ENCODE measurements at regions not wholly inside any gene's neighbourhood (a gene's known extent, or its start where the extent isn't known, plus 50 kb on each side); places are given as distances from the start of the nearest gene placed in this dataset.
"Not testable (repeated sequence)": the region's sequence is repeated elsewhere in the genome, so short reads cannot be mapped to it uniquely, and the experiment has no call there.

DNA sequence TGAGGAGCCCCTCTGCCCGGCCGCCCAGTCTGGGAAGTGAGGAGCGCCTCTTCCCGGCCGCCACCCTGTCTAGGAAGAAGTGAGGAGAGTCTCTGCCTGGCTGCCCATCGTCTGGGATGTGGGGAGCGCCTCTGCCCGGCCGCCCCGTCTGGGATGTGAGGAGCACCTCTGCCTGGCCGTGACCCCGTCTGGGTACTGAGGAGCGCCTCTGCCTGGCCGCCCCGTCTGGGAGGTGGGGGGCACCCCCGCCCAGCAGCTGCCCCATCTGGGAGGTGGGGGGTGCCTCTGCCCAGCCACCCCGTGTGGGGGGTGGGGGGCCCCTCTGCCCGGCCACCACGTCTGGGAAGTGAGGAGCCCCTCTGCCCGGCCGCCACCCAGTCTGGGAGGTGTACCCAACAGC, 293.9 kb downstream of the SI start:
- in situ Hi-C loops (cut with HindIII; ENCODE audit: low pct_unique_long_range_greater_than_20kb, low sequenced_read_pairs); DNase-seq (ENCODE audit: low read depth): not testable (repeated sequence)

DNA sequence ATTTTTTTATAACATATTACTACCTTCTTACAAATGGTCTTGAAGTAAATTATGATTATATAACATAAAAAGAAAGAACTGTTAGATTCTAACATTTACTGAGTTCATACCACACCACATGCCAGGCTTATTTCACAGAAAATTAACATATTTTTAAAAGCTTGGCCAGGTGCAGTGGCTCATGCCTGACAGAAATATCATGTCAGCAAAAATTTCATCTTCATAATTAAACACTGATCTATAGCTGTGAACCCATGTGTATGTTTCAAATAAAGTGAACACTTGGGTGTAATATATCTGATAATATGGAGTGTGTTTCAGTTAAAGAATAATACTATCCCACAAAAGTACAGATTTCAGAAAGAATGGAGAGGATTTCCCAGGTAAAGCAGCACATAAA, 296.5 kb downstream of the SI start:
- in situ Hi-C loops (cut with HindIII; ENCODE audit: low pct_unique_long_range_greater_than_20kb, low sequenced_read_pairs): no loop called here

DNA sequence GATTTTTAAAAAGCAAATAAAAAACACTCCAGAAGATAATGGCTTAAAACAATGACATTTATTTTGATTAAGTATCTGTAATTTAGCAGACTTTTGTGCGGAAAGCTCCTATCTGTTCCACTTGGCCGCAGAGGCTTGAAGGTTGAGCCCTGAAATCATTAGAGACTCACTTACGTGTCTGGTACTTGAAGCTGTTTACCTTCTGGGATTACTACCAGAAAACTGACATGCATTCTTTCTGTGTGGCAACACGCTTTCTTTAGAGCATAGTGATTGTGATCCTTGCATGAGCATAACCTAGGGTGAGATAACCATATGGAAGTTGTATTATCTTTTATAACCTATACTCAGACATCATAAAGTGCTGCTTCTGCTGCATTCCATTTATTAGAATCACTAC, 298.5 kb downstream of the SI start:
- DNase-seq (ENCODE audit: low read depth): no peak
- in situ Hi-C loops (cut with HindIII; ENCODE audit: low pct_unique_long_range_greater_than_20kb, low sequenced_read_pairs): no loop called here

More for the DNA sequence above, 296.5 kb downstream of the SI start:
- DNase-seq (ENCODE audit: low read depth): no peak

DNA sequence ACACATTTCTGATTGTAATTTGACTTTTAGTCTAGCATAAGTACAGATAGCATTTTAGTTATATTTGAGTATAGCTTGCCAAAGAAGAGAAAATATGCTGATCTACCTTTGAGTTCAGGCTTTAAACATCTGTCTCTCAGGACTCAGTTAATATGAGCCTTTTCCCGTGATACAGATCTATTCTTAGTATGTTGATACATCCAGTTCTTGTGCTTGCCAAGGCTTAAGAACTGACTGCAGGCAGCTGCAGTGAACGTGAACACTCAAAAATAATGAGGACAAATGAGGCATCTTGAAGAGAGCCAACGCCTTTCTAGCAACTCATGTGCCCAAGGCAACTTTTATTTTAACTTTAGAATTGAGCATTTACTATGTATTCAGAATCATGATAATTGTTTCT, 325.5 kb downstream of the SI start:
- in situ Hi-C loops (cut with HindIII; ENCODE audit: low pct_unique_long_range_greater_than_20kb, low sequenced_read_pairs): no loop called here

DNA sequence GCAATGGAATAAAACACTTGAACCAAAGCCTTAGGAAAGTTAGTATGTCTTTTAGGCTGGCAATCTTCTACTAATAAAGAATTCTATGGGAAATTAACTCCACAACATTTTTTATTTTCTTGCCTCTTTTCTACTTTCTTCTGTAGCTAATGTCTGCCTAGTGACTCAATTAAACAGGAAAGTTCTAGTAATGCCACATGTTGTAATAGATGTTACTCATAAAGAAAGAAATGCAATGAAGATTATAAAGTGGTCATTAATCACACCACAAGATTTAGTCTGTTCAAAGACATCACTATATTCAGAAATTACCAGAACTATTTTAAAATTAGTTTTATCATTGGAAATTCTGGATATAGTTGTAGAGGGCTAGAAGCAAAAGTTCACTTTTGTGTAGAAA, 329.7 kb downstream of the SI start:
- no peak for DNase-seq (ENCODE audit: low read depth)
- in situ Hi-C loops (cut with HindIII; ENCODE audit: low pct_unique_long_range_greater_than_20kb, low sequenced_read_pairs): no loop called here

More for the DNA sequence above, 325.5 kb downstream of the SI start:
- DNase-seq (ENCODE audit: low read depth): no peak

DNA sequence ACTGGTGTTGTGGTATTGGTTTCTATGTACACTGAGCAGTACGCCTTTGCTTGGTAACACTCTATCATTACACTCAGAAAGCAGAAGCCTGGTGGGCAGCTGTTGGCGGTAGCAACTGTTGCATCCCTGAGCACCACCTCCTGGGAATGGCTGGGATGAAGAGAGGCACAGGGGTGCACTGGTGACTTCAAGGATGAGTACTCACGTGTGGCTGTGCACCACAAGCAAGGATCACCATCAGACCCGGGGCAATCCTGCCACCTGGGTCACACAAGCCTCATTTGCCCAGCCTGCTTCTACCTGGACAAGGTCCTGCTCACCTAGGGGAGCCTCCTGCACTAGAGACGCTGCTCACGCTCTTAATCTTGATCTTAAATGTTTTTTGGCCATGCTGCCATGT, 336.4 kb downstream of the SI start:
- DNase-seq (ENCODE audit: low read depth): no peak
- in situ Hi-C loops (cut with HindIII; ENCODE audit: low pct_unique_long_range_greater_than_20kb, low sequenced_read_pairs): no loop called here

DNA sequence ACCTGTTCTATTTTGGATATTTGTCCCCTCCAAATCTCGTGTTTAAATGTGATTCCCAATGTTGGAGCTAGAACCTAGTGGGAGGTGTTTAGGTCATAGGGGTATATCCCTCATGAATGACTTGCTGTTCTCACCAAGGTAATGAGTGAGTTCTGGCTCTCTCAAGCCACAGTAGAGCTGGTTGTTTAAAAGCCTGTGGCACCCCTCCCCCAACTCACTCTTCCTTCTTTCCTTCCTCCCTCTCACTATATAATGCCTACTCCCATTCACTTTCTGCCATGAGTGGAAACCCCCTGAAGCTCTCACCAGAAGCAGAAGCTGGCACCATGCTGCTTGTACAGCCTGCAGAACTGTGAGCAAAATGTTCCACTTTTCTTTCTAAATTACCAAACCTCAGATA, 341.1 kb downstream of the SI start:
- in situ Hi-C loops (cut with HindIII; ENCODE audit: low pct_unique_long_range_greater_than_20kb, low sequenced_read_pairs): no loop called here
- DNase-seq (ENCODE audit: low read depth): no peak

DNA sequence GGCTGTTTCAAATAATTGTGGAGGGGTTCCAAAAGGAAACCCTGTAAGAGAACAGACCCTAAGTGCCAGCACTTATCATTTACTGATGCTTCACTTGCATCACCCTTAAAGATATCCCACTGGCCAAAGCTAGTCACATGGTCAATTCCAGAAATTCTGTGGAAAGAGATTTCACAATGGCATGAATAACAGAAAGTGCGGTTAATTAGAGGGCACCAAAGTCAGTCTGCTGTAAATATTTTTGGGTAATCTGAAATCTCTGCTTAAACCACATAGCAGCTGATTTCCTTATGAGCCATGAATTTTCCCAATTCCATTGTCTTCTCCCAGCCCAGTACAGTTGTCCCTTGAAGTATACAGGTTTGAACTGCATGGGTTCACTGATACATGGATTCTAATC, 346.1 kb downstream of the SI start:
- in situ Hi-C loops (cut with HindIII; ENCODE audit: low pct_unique_long_range_greater_than_20kb, low sequenced_read_pairs): no loop called here
- DNase-seq (ENCODE audit: low read depth): no peak

DNA sequence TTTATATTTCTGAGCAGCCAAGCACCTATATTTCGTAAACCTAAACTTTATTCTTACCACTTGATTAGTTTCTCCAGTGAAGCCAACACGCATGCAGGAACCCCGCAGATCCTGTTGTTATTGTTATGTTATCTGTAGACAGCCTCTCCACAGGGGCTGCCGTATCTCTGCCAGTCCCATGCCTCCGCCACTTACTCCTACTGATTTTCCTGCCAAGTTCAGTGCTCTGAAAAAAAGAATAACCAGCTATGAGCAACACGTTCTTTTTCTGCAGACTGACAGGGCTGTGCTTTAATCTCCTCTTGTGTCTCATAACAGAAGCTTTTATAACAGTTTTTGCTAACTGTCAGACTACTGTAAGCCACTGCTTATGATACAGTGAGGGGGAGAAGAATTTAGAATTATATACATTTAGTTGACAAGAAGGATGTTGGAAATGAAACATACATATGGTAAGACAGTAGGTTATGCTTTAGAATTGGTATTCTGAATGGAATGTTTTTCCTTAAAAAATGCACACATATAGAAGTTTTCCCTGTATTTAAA, 347.4 kb downstream of the SI start:
- no peak for DNase-seq (ENCODE audit: low read depth)
- in situ Hi-C loops (cut with HindIII; ENCODE audit: low pct_unique_long_range_greater_than_20kb, low sequenced_read_pairs): no loop called here

DNA sequence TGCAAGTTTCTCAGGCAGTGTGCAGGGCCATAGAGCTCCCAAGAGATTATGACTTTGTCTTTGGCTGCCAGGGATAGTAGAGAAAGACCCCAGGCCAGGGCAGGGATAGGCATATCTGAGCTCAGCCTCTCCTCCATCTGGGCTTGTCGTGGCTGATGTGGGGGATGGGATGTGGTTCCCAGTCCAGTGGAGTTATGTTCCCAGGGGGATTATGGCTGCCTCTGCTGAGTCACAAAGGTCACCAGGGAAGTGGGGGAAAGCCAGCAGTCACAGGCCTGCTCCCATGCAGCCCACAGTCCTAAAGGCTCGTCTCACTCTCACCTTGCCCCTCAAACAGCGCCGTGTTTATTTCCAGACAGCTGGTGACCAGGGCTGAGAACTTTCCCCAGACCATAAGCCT, 354.9 kb downstream of the SI start:
- DNase-seq (ENCODE audit: low read depth): no peak
- in situ Hi-C loops (cut with HindIII; ENCODE audit: low pct_unique_long_range_greater_than_20kb, low sequenced_read_pairs): no loop called here

DNA sequence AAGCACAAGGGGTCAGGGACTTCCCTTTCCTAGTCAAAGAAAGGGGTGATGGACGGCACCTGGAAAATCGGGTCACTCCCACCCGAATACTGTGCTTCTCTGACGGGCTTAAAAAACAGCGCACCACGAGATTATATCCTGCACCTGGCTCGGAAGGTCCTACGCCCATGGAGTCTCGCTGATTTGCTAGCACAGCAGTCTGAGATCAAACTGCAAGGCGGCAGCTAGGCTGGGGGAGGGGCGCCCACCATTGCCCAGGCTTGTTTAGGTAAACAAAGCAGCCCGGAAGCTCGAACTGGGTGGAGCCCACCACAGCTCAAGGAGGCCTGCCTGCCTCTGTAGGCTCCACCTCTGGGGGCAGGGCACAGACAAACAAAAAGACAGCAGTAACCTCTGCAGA, 375.5 kb downstream of the SI start:
- DNase-seq (ENCODE audit: low read depth); in situ Hi-C loops (cut with HindIII; ENCODE audit: low pct_unique_long_range_greater_than_20kb, low sequenced_read_pairs): not testable (repeated sequence)

DNA sequence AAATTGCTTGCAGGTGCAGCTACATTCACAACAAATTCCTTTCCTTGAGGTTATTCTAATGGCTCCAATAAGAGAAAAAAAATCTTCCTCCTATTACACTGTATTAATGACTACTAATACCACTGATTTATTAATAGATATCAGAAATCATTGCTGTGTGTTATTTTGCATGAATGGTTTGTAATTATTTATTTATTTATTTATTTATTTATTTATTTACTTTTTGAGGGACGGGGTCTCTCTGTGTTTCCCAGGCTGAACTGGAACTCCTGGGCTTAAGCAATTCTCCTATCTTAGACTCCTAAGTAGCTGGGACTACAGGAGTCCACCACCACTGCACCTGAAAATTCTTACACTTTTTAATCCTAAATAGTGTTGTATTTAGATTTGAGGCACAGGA, 390.4 kb downstream of the SI start:
- in situ Hi-C loops (cut with HindIII; ENCODE audit: low pct_unique_long_range_greater_than_20kb, low sequenced_read_pairs): no loop called here
- DNase-seq (ENCODE audit: low read depth): no peak

DNA sequence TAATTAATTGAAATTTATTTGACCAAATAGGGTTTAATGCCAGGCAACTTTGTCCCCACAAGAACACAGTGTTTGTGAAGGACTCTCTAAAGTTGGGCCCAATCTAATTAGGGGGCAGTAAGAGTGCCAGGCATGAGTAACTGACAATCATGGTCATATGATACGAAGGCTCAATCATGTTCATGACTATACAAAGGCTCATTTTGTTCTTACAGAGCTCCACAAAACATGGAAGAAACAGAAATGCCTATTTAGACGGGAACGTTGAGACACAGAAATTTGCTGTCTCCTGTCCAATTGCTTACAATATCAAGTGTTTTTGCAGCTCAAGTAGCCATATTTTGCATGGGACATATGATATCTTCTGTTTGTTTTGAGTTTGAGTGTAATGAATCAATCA, 391.1 kb downstream of the SI start:
- no peak for DNase-seq (ENCODE audit: low read depth)
- in situ Hi-C loops (cut with HindIII; ENCODE audit: low pct_unique_long_range_greater_than_20kb, low sequenced_read_pairs): no loop called here

DNA sequence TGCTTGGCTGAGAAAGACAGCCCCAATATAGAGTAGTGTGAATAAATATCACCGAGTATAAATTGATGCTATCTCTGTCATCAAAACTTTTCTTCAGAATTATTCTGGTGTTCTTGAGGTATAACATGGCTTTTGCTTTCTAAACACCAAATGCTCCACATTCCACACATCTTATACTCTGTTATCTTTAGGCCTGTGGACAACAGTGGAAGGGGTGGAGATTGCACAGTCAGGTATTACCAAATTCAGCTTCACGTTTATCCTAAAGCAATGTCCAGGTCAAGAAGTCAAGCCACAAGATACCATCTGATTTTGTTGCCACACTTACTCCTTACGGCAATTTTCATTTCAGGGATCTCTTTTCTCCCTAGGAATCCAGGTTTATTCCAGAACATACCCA, 394.8 kb downstream of the SI start:
- in situ Hi-C loops (cut with HindIII; ENCODE audit: low pct_unique_long_range_greater_than_20kb, low sequenced_read_pairs): no loop called here
- DNase-seq (ENCODE audit: low read depth): no peak

DNA sequence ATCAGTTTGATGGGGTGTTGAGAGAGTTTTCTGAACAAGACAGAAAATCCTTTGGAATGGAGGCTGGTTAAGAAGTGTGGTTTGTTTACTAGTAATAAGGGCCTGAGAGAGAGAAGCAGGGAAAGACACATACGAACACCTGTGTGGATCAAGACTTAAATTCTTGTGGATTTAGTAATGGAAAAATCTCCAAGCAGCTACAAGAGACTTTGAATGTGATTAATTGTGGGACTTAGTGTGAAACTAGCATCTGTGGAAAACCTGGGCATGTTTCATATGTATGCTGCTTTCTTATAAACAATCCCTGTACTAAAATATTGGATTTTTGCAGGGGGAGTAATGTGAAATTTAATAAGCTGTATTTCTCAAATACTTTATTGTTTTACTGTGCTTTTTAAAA, 399.1 kb downstream of the SI start:
- in situ Hi-C loops (cut with HindIII; ENCODE audit: low pct_unique_long_range_greater_than_20kb, low sequenced_read_pairs): no loop called here
- DNase-seq (ENCODE audit: low read depth): no peak

DNA sequence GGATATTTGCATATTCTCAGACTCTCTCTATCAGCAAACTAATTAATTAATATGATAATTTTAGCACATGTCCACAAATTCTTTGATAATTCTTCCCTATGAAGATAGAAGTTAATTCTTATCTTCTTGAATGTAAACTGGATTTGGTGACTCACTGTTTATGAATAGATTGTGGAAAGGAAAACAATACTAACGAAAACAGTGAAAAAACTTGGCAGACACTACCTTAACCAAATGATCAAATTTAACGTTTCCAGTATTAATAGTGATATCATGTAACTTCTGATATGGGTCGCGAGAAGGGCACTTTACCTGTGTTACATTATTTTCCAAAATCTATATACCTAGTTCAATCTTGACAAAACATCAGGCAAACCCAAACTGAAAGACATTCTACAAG, 401.0 kb downstream of the SI start:
- in situ Hi-C loops (cut with HindIII; ENCODE audit: low pct_unique_long_range_greater_than_20kb, low sequenced_read_pairs): no loop called here
- DNase-seq (ENCODE audit: low read depth): no peak

DNA sequence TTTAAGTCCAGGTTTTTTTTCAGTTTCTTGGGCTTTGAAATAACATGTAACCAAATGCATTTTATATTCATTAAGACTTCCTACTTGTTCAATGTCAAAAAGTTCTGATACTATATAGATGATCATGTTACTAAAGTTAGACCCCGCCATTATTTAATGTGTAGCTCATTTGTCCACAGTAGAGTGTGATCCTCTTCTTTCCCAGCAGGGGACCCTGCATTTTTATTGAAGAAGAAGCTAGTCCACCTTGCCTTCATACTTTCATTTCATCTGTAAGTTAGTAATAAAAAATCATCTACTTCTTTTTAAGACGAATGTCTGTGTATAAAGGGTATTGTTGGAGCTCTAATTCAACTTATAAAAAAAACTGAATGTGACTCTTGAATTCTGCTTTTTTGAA, 404.6 kb downstream of the SI start:
- in situ Hi-C loops (cut with HindIII; ENCODE audit: low pct_unique_long_range_greater_than_20kb, low sequenced_read_pairs): no loop called here
- no peak for DNase-seq (ENCODE audit: low read depth)

DNA sequence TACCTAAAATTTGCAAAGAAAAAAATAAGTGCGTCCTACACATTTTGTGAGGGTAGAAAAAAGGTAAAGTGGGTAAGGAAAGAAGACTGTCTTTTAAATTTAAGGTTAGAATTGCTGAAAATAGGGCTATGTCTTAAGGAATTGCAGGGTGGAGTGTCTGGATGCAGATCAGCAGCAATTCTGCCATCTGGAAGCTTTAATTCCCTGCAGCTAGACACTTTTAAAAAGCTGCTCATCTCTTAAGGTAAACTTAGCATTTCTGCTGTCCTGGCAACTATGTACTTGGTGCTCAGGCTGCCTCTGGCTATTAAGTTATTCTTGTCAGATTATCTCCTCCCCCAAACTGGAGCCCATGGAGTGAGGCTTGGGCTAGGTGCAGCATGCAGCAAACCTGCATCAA, 420.2 kb downstream of the SI start:
- no peak for DNase-seq (ENCODE audit: low read depth)
- in situ Hi-C loops (cut with HindIII; ENCODE audit: low pct_unique_long_range_greater_than_20kb, low sequenced_read_pairs): no loop called here

DNA sequence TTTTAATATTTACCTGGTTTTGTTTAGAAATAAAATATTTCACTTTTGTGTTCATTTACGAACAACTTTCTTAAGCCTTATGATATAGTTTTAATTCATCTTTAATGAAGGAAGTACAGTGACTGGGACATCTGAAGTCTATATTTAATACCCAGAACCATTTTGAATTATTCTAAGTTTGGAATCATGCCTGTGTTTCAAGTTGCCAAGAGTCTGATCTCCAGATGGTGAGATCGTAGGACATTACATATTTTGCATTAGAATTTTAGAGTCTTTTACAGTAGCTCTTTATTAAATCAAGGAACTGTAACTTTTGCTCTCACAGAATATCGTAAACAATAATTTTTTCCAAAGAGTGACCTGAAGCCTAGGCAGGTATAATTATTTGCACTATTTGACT, 420.7 kb downstream of the SI start:
- in situ Hi-C loops (cut with HindIII; ENCODE audit: low pct_unique_long_range_greater_than_20kb, low sequenced_read_pairs): no loop called here
- no peak for DNase-seq (ENCODE audit: low read depth)

DNA sequence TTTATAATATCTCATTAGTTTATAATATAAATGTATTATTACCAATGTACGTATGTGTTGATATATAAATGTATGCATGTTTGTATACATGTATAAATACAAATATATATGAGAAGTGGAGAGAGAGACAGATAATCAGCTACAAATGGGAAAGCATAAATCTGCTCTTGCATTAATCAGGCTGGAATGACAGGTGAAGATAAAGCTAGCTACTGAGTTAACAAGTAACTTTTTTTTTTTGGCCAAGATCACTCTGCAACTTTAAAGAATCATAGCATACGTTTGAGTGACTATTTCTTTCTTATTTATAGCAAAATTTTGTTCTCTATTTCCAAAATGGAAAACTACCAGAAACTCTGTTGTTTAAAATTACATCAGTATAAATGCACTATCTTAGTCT, 422.8 kb downstream of the SI start:
- no peak for DNase-seq (ENCODE audit: low read depth)
- in situ Hi-C loops (cut with HindIII; ENCODE audit: low pct_unique_long_range_greater_than_20kb, low sequenced_read_pairs): no loop called here

DNA sequence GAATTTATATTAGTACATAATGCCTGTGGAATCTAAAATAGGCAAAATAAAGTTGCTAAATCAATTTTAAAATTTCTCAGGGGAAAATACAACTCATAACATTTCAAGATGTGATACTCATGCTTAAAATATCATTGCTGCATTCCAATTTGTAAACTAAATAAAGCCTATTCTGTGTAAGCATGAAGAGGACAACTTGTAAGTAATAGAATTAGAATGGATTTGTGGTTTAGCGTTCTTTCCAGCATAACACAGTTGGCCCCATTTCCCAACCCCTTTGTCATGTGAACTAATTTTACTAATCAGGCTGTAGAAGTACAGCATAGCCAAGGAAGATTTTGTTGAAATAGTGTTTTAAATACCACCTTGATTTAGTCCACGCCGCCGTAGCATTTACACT, 437.2 kb downstream of the SI start:
- in situ Hi-C loops (cut with HindIII; ENCODE audit: low pct_unique_long_range_greater_than_20kb, low sequenced_read_pairs): no loop called here

More for the DNA sequence above, 437.2 kb downstream of the SI start:
- DNase-seq (ENCODE audit: low read depth): no peak

Data from Caki2 (cell line).